Testis (tissue), 2 donors: ENCODE measurements at regions not wholly inside any gene's neighbourhood (a gene's known extent, or its start where the extent isn't known, plus 50 kb on each side); places are given as distances from the start of the nearest gene placed in this dataset.

Experiments
- DNase-seq: peaks from one replicate; pipeline ENCODE4 v3.0.0-alpha.2; 2019
- H3K27ac ChIP-seq, 2 donors: fragments of 200-600 bp; sonication (generic); one replicate each; pipeline ENCODE4 v1.5.1; 2019
- H3K27me3 ChIP-seq: fragments of 200-600 bp; sonication (generic); one replicate; pipeline ENCODE4 v1.5.1; 2019
- H3K36me3 ChIP-seq: fragments of 200-600 bp; sonication (generic); one replicate; pipeline ENCODE4 v1.5.1; 2017; ENCODE audit warnings: low read depth; ENCODE audit errors: missing control alignments
- H3K4me1 ChIP-seq: fragments of 200-600 bp; sonication (generic); one replicate; pipeline ENCODE4 v1.5.1; 2019
- H3K4me3 ChIP-seq, 2 donors: fragments of 200-600 bp; sonication (generic); one replicate each; pipeline ENCODE4 v1.5.1; 2017 to 2019
- H3K9me3 ChIP-seq: fragments of 200-600 bp; sonication (generic); one replicate; pipeline ENCODE4 v1.5.1; 2017
- CTCF ChIP-seq, 3 experiments: fragments of 450-650 bp in 2 of 3; fragments of 200-600 bp in 1 of 3; sonication (generic) in 1 of 3; IDR thresholded peaks; one replicate each; pipeline ENCODE4 v1.5.1; 2016 to 2019; ENCODE audit warnings: antibody characterized with exemption in 3 of 3, mild to moderate bottlenecking in 2 of 3, moderate library complexity in 1 of 3
- POLR2A ChIP-seq: fragments of 450-650 bp; IDR thresholded peaks from one replicate; pipeline ENCODE4 v1.6.1; 2017; ENCODE audit warnings: antibody characterized with exemption, mild to moderate bottlenecking, moderate library complexity
- WGBS, 2 donors: methylation state at CpG; one replicate each; pipeline ENCODE4 v1.1.5; 2018; 5-methylcytosine and 5-hydroxymethylcytosine counted together
- intact Hi-C: fragments of 100-400 bp; cut with DNase I; formaldehyde crosslinking; loops from one replicate; pipeline ENCODE4 v1.15.1; 2023; ENCODE audit warnings: low total_unique reads

- H3K4me3 ChIP-seq, result no peak overlapping the region
- WGBS, 2 donors, result 59 to 66% methylated on average over 4 of the region's 4 CpGs
- intact Hi-C loops, result no loop called here
- H3K9me3 ChIP-seq, result no peaks in the 10 kb centered on the region
- no peaks in the 10 kb centered on the region for H3K27me3 ChIP-seq
- no peak overlapping the region for H3K27ac ChIP-seq
- H3K36me3 ChIP-seq, result no peaks in the 10 kb centered on the region
- TF ChIP-seq CTCF (IDR thresholded peaks at IDR 0.05), result no peak
- no peak for TF ChIP-seq POLR2A
- H3K4me1 ChIP-seq, result no peaks in the 10 kb centered on the region
- peak; percentile 17 for DNase-seq
These were observed 106.5 kb upstream of the SYNCRIP start for GRCh38 chr6:85749236-85749635.

- Histone ChIP-seq H3K36me3 (no peaks in the 10 kb centered on the region), H3K4me1 (no peaks in the 10 kb centered on the region), H3K27ac (no peak overlapping the region), H3K9me3 (no peaks in the 10 kb centered on the region), H3K27me3 (no peaks in the 10 kb centered on the region), H3K4me3 (no peak overlapping the region)
- intact Hi-C loops, result no loop called here
- no peak for DNase-seq
- WGBS, 2 donors, result 61 to 67% methylated on average over 1 of the region's 1 CpG
- TF ChIP-seq POLR2A (no peak), CTCF (IDR thresholded peaks at IDR 0.05) (no peak)
These were observed 105.0 kb upstream of the SYNCRIP start for GRCh38 chr6:85747666-85748065.

- Histone ChIP-seq H3K36me3 (no peaks in the 10 kb centered on the region), H3K9me3 (no peaks in the 10 kb centered on the region), H3K4me3 (no peak overlapping the region), H3K4me1 (no peaks in the 10 kb centered on the region), H3K27me3 (no peaks in the 10 kb centered on the region), H3K27ac (no peak overlapping the region)
- TF ChIP-seq CTCF (IDR thresholded peaks at IDR 0.05) (no peak), POLR2A (no peak)
- intact Hi-C loops, result no loop called here
- no peak for DNase-seq
These were observed 104.4 kb upstream of the SYNCRIP start for GRCh38 chr6:85747093-85747492.

GRCh38 chr6:85744433-85744970, 101.8 kb upstream of the SYNCRIP start:
- 77 to 88% methylated on average over 4 of the region's 4 CpGs for WGBS, 2 donors
- H3K4me3 ChIP-seq, result no peak overlapping the region
- H3K9me3 ChIP-seq, result no peaks in the 10 kb centered on the region
- TF ChIP-seq POLR2A (no peak), CTCF (IDR thresholded peaks at IDR 0.05) (no peak)
- no peak for DNase-seq
- intact Hi-C loops, result no loop called here
- no peaks in the 10 kb centered on the region for H3K27me3 ChIP-seq
- no peak overlapping the region for H3K27ac ChIP-seq
- H3K36me3 ChIP-seq, result no peaks in the 10 kb centered on the region
- no peaks in the 10 kb centered on the region for H3K4me1 ChIP-seq

- Histone ChIP-seq H3K27ac (no peak overlapping the region), H3K36me3 (no peaks in the 10 kb centered on the region), H3K4me3 (no peak overlapping the region), H3K9me3 (no peaks in the 10 kb centered on the region), H3K27me3 (no peaks in the 10 kb centered on the region), H3K4me1 (no peaks in the 10 kb centered on the region)
- no peak for DNase-seq
- intact Hi-C loops, result no loop called here
- TF ChIP-seq CTCF (IDR thresholded peaks at IDR 0.05) (no peak), POLR2A (no peak)
These were observed 83.5 kb upstream of the SYNCRIP start for GRCh38 chr6:85726206-85726605.
